GM21576 (cell line): ENCODE measurements at regions not wholly inside any gene's neighbourhood (a gene's known extent, or its start where the extent isn't known, plus 50 kb on each side); places are given as distances from the start of the nearest gene placed in this dataset.
"Not testable (repeated sequence)": the region's sequence is repeated elsewhere in the genome, so short reads cannot be mapped to it uniquely, and the experiment has no call there.

Source experiments
- ATAC-seq: cut with Tn5 transposase; IDR thresholded peaks from one replicate; pipeline ENCODE4 v1.9.1; 2021; ENCODE audit warnings: mild to moderate bottlenecking, moderate library complexity; ENCODE audit not compliant: unreplicated experiment

GRCh38 chr3:118162627-118163588 lies 871.7 kb downstream of the IGSF11 start:
- ATAC-seq: not testable (repeated sequence)

- ATAC-seq: no peak
These were observed 869.2 kb downstream of the IGSF11 start for GRCh38 chr3:118165413-118165812.

- ATAC-seq: no peak
These were observed 867.1 kb downstream of the IGSF11 start for GRCh38 chr3:118167571-118167970.

- ATAC-seq: no peak
These were observed 866.5 kb downstream of the IGSF11 start for GRCh38 chr3:118168175-118168574.

GRCh38 chr3:118171236-118171852 lies 863.3 kb downstream of the IGSF11 start:
- ATAC-seq: no peak

- no peak for ATAC-seq
These were observed 853.8 kb downstream of the IGSF11 start for GRCh38 chr3:118180853-118181252.

GRCh38 chr3:118181274-118181673 lies 853.4 kb downstream of the IGSF11 start:
- ATAC-seq: no peak

GRCh38 chr3:118186051-118186450 lies 848.6 kb downstream of the IGSF11 start:
- no peak for ATAC-seq

- ATAC-seq: no peak
These were observed 847.4 kb downstream of the IGSF11 start for GRCh38 chr3:118187221-118187620.

GRCh38 chr3:118196183-118196582 lies 838.5 kb downstream of the IGSF11 start:
- no peak for ATAC-seq

- ATAC-seq: no peak
These were observed 835.6 kb downstream of the IGSF11 start for GRCh38 chr3:118199044-118199443.

GRCh38 chr3:118204052-118204656 lies 830.5 kb downstream of the IGSF11 start:
- no peak for ATAC-seq

- no peak for ATAC-seq
These were observed 827.4 kb downstream of the IGSF11 start for GRCh38 chr3:118207271-118207670.

GRCh38 chr3:118208642-118209041 lies 826.0 kb downstream of the IGSF11 start:
- ATAC-seq: no peak

GRCh38 chr3:118213892-118214291 lies 820.8 kb downstream of the IGSF11 start:
- no peak for ATAC-seq

GRCh38 chr3:118226206-118226605 lies 808.4 kb downstream of the IGSF11 start:
- no peak for ATAC-seq

GRCh38 chr3:118227191-118227590 lies 807.5 kb downstream of the IGSF11 start:
- ATAC-seq: no peak

- ATAC-seq: no peak
These were observed 806.5 kb downstream of the IGSF11 start for GRCh38 chr3:118228151-118228550.

- no peak for ATAC-seq
These were observed 805.5 kb downstream of the IGSF11 start for GRCh38 chr3:118229196-118229595.

- ATAC-seq: no peak
These were observed 803.1 kb downstream of the IGSF11 start for GRCh38 chr3:118231578-118231977.

GRCh38 chr3:118239253-118239652 lies 795.4 kb downstream of the IGSF11 start:
- ATAC-seq: no peak

GRCh38 chr3:118244761-118245160 lies 789.9 kb downstream of the IGSF11 start:
- no peak for ATAC-seq
